GM23248 (cell line): ENCODE measurements at regions not wholly inside any gene's neighbourhood (a gene's known extent, or its start where the extent isn't known, plus 50 kb on each side); places are given as distances from the start of the nearest gene placed in this dataset.

Experiments used
- EZH2 ChIP-seq: fragments of 200-600 bp; sonication (generic); IDR thresholded peaks from 2 replicates; pipeline ENCODE4 v1.6.1; 2018; ENCODE audit warnings: antibody characterized with exemption, mild to moderate bottlenecking; ENCODE audit not compliant: insufficient read depth, poor library complexity, severe bottlenecking
- EZH2phosphoT487 ChIP-seq: fragments of 200-600 bp; sonication (generic); IDR thresholded peaks from 2 replicates; pipeline ENCODE4 v1.6.1; 2018; ENCODE audit warnings: antibody characterized with exemption, moderate library complexity, mild to moderate bottlenecking, low read depth; ENCODE audit not compliant: insufficient read depth

- TF ChIP-seq EZH2 (no peak), EZH2phosphoT487 (no peak)
Observed at GRCh38 chr12:43290836-43291235, 261.2 kb downstream of the ADAMTS20 start.
